Inflammatory macrophage treated with lipopolysaccharide for 4 hours (primary cell): ENCODE measurements at regions not wholly inside any gene's neighbourhood (a gene's known extent, or its start where the extent isn't known, plus 50 kb on each side); places are given as distances from the start of the nearest gene placed in this dataset.
"Not testable (repeated sequence)": the region's sequence is repeated elsewhere in the genome, so short reads cannot be mapped to it uniquely, and the experiment has no call there.

ENCODE experiments used
- DNase-seq: peaks from one replicate; pipeline ENCODE4 v3.0.0-alpha.2; 2020

DNA sequence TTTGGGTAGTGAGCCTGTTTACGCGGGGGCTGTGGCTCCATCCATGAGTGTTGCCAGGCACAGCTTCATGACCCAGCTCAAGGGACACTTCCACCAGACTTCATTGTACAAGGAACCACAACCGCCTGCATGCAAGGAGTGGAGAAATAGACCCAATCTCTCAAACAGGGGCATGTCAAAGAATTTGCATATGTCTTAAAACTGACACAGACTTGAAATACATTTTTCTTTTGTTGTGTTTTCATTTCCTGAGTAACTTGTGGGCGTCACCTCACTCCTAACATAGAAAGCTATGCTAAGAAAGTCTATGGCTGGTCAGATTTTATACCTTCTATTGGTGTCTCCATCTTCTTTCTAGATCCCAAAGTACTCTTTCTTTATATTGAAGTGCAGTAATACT, 266.2 kb upstream of the RNF32 start:
- DNase-seq: no peak

- not testable (repeated sequence) for DNase-seq
These were observed 270.6 kb upstream of the RNF32 start for GRCh38 chr7:156369929-156370328.

DNA sequence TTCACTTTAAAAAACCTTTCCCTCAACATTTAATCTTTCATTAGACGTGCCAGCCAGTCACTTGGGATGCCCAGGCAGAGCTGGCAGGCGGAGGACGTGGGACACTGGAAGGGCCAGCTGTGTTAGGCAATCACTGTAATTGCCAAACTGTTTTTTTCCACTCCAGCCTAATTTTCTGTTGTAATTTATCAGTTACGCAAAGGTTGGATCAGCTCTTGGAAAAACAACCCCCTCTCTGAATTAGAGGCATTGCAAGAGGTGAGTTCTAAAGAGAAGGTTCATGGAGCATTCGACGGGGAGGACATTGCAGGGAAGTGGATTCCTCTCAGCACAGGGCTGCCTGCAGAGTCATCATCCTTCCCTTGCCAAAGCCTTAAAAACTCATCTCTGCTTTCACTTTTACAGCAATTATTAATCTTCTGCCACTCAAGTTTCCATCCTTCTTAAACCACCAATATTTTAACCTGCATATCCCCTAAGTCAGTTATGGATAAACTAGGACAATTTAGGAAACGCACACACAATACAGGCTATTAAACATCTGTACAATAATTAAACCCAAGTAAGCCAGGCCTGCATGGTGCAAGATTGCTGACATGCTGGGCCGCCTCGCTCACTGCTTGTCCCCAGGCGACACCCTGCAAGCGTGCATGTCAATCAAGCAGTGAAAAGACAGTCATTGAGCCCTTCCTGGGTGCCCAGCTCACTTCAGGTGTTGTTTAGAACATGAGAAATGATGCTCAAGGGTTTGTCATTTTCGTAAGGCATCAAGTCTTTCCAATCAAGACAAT, 272.3 kb upstream of the RNF32 start:
- DNase-seq: no peak

- DNase-seq: no peak
These were observed 276.8 kb upstream of the RNF32 start for GRCh38 chr7:156363751-156364150.

DNA sequence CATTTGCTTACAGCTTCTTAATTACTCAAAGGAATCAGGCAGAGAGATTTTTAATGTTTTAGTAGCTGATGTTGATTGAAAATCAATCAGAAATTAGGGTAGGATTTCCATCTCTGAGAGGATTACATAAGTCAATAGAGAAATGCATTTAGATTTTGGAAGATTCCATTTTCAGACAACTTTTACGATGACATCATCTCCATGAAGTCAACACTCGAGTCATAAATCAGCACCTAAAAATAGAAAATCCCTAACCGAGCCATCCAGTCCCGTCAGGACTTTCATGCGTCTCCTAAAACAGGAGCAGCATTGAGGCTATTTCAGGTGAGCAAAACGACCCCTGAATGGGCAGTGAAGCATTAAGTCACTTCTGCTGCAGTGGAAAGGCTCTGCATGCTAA, 279.7 kb upstream of the RNF32 start:
- no peak for DNase-seq

DNA sequence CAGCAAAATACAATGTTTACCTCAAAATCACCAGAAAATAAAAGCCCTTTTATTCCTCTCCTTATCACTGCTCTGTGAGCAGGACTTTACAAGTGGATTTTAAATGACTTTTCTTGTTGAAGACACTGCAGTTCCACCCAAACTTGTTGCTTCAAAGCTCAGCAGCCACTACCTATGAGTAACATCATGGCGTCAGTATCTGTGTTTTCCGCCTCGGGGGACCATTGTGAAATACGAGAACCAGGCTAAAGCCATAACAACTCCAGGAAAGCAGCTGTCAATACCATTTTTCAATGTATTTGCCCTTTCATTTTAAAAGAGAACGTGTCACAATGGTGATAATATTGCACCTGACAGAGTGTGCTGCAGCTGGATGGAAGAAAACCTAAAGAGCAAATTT, 284.0 kb upstream of the RNF32 start:
- no peak for DNase-seq

- no peak for DNase-seq
These were observed 287.2 kb upstream of the RNF32 start for GRCh38 chr7:156353352-156353751.

- not testable (repeated sequence) for DNase-seq
These were observed 292.8 kb upstream of the RNF32 start for GRCh38 chr7:156347703-156348248.

DNA sequence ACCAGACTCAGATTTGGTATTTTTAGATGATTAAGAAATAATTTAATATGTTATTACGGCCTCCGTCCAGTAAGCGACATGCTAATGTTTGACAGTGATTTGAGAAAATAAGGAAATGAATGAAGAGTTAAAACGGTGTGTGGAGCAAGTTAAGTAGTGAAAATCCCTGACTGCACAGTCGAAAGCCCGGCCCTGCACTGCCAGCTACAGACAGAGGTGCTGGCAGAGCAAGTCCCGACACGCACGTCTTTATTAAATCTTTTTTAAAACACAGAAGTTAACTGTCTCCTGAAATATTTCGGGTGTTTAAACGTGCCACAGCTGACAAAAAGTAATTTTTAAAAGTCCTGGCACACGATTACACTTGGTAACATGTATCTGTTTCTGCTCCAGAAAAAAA, 293.4 kb upstream of the RNF32 start:
- DNase-seq: no peak

GRCh38 chr7:156344595-156344994, 296.0 kb upstream of the RNF32 start:
- no peak for DNase-seq

- DNase-seq: no peak
These were observed 305.9 kb upstream of the RNF32 start for GRCh38 chr7:156334636-156335035.

- DNase-seq: no peak
These were observed 312.7 kb upstream of the RNF32 start for GRCh38 chr7:156327916-156328315.

DNA sequence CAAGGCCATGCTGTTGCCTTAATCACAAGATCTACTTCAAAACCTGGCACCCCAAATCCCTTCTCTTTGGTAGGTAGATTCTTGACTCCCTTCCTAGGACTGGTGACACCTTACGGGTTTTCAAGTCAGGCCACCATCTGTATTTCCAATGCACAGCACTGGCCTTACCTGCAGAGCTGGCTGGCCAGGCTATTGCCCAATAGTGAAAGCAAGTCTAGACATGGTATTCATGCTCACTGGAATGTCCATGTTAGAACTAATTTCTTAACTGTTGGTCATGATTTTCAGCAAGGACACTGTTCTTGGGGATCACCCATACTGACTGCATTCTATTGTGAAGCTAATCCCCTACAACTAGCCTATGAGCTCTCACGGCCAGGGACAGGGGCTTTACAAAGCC, 313.1 kb upstream of the RNF32 start:
- no peak for DNase-seq

DNA sequence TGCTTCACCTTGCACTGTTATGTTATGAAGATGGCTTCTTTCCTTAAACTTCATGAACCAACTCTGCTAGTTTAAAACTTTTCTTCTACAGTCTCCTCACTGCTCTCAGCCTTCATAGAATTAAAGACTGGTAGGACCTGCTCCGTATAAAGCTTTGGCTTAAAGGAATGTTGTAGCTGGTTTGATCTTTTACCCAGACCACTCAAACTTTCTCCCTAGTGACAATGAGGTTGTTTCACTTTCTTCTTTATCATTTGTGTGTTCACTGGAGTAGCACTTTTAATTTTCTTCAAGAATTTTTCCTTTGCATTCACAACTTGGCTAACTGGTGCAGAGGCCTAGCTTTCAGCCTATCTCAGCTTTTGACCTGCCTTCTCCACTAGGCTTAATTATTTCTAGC, 316.4 kb upstream of the RNF32 start:
- DNase-seq: no peak

- not testable (repeated sequence) for DNase-seq
These were observed 319.1 kb upstream of the RNF32 start for GRCh38 chr7:156321430-156321829.

DNA sequence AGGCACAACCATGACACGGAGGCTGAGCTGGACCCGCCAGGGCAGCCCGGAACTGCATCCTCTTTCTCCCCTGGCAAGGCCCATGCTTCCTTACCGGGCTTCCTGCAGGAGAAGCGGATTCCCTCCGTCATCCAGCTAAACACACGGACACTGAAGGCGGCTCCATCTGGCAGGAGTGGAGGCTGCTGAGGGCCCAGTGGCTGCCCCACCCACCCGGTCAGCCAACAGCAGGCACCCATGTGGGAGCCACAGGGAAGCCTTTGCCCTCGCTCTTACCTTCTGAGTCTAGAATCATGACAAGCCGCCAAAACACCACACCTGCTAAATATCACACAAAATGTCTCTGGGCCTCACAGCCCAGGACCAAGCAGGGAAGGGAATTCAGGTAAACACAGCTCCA, 321.6 kb upstream of the RNF32 start:
- no peak for DNase-seq

- DNase-seq: no peak
These were observed 322.1 kb upstream of the RNF32 start for GRCh38 chr7:156318426-156318825.

DNA sequence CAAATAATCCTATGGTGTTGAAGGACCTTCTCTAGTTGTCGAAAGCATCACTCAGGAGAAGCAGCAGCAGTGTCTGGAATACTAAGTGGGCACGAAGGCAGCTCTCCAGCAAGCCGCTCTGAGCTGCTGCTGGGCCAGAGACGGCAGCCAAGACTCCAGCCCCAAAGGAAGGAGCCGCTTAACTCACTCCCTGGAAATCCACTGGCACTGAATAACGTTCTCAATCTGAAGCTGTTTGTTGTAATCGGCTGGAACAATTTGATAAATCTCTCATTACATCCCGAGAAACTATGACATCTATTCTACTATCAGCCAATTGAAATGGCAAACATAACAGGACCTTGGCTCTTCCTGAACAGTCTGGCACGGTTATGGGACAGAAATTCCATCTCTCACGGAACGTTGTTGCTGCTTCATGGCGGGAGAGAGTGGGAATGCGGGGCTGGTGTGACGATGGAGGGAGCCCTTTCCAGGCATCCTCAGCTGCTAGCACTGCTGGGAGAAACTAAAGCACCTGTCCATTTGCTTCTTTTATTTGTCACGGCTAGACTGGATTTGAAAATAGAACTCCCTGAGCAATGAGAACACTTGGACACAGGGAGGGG, 331.5 kb upstream of the RNF32 start:
- DNase-seq: no peak

GRCh38 chr7:156307193-156307592, 333.4 kb upstream of the RNF32 start:
- DNase-seq: no peak

DNA sequence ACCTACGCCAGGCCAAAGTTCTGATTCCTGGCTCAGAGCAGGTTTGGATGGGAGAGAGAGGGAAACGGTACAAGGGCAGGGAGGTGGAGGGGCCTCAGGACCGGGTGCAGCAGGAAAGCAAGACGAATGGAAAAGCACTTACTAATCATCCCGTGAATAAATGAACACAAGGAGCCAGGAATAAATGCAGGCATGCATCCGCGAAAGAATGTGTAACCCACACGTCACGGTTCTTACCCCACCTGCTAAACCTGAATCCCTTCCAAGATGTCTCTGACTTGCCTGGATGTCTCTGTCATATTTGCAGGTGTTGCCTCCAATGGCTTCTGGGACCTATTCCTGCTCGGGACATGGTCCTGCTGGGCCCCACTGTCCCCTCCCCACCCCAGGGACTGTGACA, 335.2 kb upstream of the RNF32 start:
- no peak for DNase-seq

DNA sequence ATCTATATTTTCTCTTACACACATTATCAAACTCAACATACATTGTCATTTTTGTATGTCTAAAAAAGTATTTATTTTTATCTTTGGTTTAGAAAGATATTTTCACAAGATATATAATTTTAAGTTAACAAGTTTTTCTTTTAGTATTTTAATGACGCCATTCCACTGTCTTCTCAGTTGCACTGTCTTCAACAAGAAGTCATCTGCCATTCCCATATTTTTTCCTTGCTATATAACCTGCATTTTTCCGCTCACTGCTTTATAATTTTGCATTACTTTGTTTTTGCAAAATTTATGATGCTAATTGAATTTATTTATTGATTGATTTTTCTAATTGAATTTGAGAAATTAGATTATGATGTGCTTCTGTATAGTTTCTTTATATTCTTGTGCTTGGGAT, 357.8 kb upstream of the RNF32 start:
- DNase-seq: no peak

DNA sequence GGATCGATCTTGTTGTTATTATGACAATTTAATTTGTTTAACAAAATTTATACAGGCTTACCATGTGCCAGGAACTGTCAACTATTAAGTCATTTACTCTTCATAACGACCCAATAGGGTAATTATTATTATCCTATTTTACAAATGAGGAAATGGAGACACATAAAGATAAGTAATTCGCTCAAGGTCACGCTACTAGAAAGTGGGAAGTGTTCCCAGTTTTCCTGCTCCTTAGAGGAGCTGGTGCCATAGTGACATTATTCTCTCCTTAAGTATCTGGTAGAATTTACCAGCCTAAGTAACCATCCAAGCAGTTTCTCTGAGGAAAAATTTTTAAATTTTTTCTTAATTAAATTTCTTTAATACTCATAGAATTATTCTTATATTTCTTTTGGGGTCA, 360.9 kb upstream of the RNF32 start:
- no peak for DNase-seq

DNA sequence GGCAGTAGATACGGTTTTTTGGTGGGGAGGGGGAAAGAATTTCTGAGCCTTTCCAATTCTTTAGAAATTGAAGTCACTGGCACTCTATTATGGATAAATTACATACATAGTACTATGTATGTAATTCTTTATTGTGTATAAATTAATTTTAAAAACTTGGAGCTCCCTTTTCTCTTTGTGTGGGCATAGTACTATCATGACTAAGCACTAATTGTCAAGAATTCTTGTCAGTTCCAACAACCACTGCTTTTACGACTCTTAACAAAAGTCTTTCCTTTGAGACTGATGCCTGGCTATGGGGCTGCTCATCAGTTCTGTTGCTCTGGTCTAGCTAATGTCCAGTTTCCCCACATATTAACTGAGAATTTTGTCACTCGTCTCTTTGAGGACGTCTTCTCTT, 365.3 kb upstream of the RNF32 start:
- no peak for DNase-seq

GRCh38 chr7:156274557-156274956, 366.0 kb upstream of the RNF32 start:
- no peak for DNase-seq

GRCh38 chr7:156261581-156261980, 379.0 kb upstream of the RNF32 start:
- no peak for DNase-seq
